ENCODE measurements at regions not wholly inside any gene's neighbourhood (a gene's known extent, or its start where the extent isn't known, plus 50 kb on each side); places are given as distances from the start of the nearest gene placed in this dataset.

GRCh38 chr10:121073728-121074127, 222.6 kb downstream of the WDR11 start:
- DNase-seq (ENCODE audit: low spot score): no peak

- no peak for DNase-seq (ENCODE audit: low spot score)
These were observed 225.9 kb downstream of the WDR11 start for GRCh38 chr10:121076776-121077715.

- DNase-seq (ENCODE audit: low spot score): no peak
These were observed 226.9 kb downstream of the WDR11 start for GRCh38 chr10:121078036-121078435.

GRCh38 chr10:121078672-121079102, 227.5 kb downstream of the WDR11 start:
- DNase-seq (ENCODE audit: low spot score): no peak

- no peak for DNase-seq (ENCODE audit: low spot score)
These were observed 228.1 kb downstream of the WDR11 start for GRCh38 chr10:121079226-121079625.

- DNase-seq (ENCODE audit: low spot score): no peak
These were observed 229.2 kb downstream of the WDR11 start for GRCh38 chr10:121080281-121080891.

- no peak for DNase-seq (ENCODE audit: low spot score)
These were observed 230.1 kb downstream of the WDR11 start for GRCh38 chr10:121081306-121081705.

GRCh38 chr10:121082984-121083383, 231.8 kb downstream of the WDR11 start:
- DNase-seq (ENCODE audit: low spot score): no peak

- no peak for DNase-seq (ENCODE audit: low spot score)
These were observed 233.0 kb downstream of the WDR11 start for GRCh38 chr10:121084016-121084674.

- no peak for DNase-seq (ENCODE audit: low spot score)
These were observed 233.5 kb downstream of the WDR11 start for GRCh38 chr10:121084675-121085070.

- DNase-seq (ENCODE audit: low spot score): no peak
These were observed 234.2 kb downstream of the WDR11 start for GRCh38 chr10:121085367-121085766.

- no peak for DNase-seq (ENCODE audit: low spot score)
These were observed 236.0 kb downstream of the WDR11 start for GRCh38 chr10:121087129-121087528.

GRCh38 chr10:121087688-121088087, 236.5 kb downstream of the WDR11 start:
- DNase-seq (ENCODE audit: low spot score): no peak

GRCh38 chr10:121088524-121088923, 237.4 kb downstream of the WDR11 start:
- peak; percentile 4 for DNase-seq (ENCODE audit: low spot score)

GRCh38 chr10:121089434-121089833, 238.3 kb downstream of the WDR11 start:
- no peak for DNase-seq (ENCODE audit: low spot score)

GRCh38 chr10:121091961-121092719, 241.0 kb downstream of the WDR11 start:
- no peak for DNase-seq (ENCODE audit: low spot score)

GRCh38 chr10:121092720-121093095, 241.5 kb downstream of the WDR11 start:
- no peak for DNase-seq (ENCODE audit: low spot score)

- no peak for DNase-seq (ENCODE audit: low spot score)
These were observed 245.7 kb downstream of the WDR11 start for GRCh38 chr10:121096617-121097431.

GRCh38 chr10:121098211-121098610, 247.0 kb downstream of the WDR11 start:
- no peak for DNase-seq (ENCODE audit: low spot score)

GRCh38 chr10:121098751-121099150, 247.6 kb downstream of the WDR11 start:
- DNase-seq (ENCODE audit: low spot score): no peak

- DNase-seq (ENCODE audit: low spot score): no peak
These were observed 248.0 kb downstream of the WDR11 start for GRCh38 chr10:121099181-121099580.
